ENCODE measurements at regions not wholly inside any gene's neighbourhood (a gene's known extent, or its start where the extent isn't known, plus 50 kb on each side); places are given as distances from the start of the nearest gene placed in this dataset.

DNA sequence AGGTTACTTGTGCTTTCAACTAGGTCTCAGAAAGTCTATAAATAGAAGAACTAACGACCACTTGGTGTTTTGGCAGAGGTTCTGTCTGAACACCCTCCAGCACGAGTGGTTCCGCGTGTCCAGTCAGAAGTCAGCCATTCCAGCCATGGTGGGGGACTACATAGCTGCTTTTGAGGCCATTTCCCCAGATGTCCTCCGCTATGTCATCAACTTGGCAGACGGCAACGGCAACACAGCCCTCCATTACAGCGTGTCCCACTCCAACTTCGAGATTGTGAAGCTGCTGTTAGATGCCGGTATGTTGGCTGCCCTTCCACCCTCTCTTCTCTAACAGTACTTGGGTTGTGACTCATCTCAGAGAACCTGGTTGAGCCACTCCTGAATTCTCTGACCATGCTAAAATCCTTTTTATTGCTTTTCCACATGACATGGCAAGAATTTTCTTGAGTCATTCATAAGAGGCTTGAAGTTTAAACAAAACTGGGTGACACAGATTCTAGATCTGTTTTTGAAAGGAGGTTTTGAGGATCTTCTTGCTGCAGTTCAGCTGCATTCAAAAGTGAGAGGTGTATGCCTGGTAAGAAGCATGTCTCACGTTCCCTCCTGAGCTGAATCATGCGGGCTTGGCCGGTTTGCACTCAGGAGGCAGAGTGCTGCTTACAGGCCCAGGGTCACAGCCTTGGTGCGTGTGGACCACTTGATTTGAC lies 103.1 kb upstream of the DMRT1 start:
- TF ChIP-seq POLR2A (IDR thresholded peaks at IDR 0.05; ENCODE audit: low read length): no peak
- peak; percentile 61; the same call in 1 of the 2 replicates for TF ChIP-seq JUNB (IDR thresholded peaks at IDR 0.05)
- TF ChIP-seq, protein P1, sequence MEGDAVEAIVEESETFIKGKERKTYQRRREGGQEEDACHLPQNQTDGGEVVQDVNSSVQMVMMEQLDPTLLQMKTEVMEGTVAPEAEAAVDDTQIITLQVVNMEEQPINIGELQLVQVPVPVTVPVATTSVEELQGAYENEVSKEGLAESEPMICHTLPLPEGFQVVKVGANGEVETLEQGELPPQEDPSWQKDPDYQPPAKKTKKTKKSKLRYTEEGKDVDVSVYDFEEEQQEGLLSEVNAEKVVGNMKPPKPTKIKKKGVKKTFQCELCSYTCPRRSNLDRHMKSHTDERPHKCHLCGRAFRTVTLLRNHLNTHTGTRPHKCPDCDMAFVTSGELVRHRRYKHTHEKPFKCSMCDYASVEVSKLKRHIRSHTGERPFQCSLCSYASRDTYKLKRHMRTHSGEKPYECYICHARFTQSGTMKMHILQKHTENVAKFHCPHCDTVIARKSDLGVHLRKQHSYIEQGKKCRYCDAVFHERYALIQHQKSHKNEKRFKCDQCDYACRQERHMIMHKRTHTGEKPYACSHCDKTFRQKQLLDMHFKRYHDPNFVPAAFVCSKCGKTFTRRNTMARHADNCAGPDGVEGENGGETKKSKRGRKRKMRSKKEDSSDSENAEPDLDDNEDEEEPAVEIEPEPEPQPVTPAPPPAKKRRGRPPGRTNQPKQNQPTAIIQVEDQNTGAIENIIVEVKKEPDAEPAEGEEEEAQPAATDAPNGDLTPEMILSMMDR (IDR thresholded peaks at IDR 0.05): no peak
- no peak for TF ChIP-seq CBX8 (IDR thresholded peaks at IDR 0.05)
- no peak for TF ChIP-seq POLR2AphosphoS2 (conservative IDR thresholded peaks at IDR 0.05; ENCODE audit: low read length)
- no peak for TF ChIP-seq RARB (CRISPR knock-in tag; IDR thresholded peaks at IDR 0.05)
- TF ChIP-seq EP300 (IDR thresholded peaks at IDR 0.05): no peak
- TF ChIP-seq, protein P2, sequence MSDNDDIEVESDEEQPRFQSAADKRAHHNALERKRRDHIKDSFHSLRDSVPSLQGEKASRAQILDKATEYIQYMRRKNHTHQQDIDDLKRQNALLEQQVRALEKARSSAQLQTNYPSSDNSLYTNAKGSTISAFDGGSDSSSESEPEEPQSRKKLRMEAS (IDR thresholded peaks at IDR 0.05): peak; percentile 33; the same call in 1 of the 2 replicates

Measured in A549 (cell line).